Astrocyte of the spinal cord (primary cell): ENCODE measurements at regions not wholly inside any gene's neighbourhood (a gene's known extent, or its start where the extent isn't known, plus 50 kb on each side); places are given as distances from the start of the nearest gene placed in this dataset.

Source experiments
- DNase-seq: peaks from one replicate; pipeline ENCODE4 v3.0.0; 2011; ENCODE audit warnings: low read depth, low spot score
- H3K4me3 ChIP-seq: 2 replicates; pipeline ENCODE4 v1.5.1; 2011; ENCODE audit warnings: low read depth, mild to moderate bottlenecking, low read length, moderate library complexity
- in situ Hi-C: cut with HindIII; loops from 2 replicates; pipeline ENCODE4 v1.10.0; 2017; ENCODE audit warnings: low sequenced_read_pairs
- TF ChIP-seq, protein P1 (sequence below): IDR thresholded peaks from 2 replicates; pipeline ENCODE4 v1.5.1; 2012; ENCODE audit warnings: low read depth, mild to moderate bottlenecking, low read length, inconsistent platforms

DNA sequence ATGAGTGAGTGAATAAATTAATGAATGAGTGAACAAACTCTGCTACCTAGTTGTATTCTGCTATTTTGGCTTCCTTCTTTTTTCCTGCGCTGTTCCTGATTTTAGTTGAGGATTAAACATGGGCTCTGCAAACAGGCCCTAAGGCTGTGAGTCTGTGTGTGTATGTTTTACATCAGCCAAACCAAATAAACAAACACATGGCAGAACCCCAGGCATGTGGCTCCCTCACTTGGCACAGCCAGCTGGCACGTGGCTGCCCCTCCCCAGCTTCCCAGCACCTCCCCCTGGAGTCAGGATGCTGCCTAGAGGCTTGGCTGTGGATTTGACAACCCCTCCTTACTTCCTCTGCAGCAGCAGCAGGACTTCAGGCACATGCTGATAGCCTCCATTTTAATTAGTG lies 593.2 kb downstream of the INSC start:
- peak; percentile 48 for DNase-seq
- TF ChIP-seq, protein P1, sequence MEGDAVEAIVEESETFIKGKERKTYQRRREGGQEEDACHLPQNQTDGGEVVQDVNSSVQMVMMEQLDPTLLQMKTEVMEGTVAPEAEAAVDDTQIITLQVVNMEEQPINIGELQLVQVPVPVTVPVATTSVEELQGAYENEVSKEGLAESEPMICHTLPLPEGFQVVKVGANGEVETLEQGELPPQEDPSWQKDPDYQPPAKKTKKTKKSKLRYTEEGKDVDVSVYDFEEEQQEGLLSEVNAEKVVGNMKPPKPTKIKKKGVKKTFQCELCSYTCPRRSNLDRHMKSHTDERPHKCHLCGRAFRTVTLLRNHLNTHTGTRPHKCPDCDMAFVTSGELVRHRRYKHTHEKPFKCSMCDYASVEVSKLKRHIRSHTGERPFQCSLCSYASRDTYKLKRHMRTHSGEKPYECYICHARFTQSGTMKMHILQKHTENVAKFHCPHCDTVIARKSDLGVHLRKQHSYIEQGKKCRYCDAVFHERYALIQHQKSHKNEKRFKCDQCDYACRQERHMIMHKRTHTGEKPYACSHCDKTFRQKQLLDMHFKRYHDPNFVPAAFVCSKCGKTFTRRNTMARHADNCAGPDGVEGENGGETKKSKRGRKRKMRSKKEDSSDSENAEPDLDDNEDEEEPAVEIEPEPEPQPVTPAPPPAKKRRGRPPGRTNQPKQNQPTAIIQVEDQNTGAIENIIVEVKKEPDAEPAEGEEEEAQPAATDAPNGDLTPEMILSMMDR: no peak
- no peak overlapping the region for H3K4me3 ChIP-seq
- in situ Hi-C loops: no loop called here

DNA sequence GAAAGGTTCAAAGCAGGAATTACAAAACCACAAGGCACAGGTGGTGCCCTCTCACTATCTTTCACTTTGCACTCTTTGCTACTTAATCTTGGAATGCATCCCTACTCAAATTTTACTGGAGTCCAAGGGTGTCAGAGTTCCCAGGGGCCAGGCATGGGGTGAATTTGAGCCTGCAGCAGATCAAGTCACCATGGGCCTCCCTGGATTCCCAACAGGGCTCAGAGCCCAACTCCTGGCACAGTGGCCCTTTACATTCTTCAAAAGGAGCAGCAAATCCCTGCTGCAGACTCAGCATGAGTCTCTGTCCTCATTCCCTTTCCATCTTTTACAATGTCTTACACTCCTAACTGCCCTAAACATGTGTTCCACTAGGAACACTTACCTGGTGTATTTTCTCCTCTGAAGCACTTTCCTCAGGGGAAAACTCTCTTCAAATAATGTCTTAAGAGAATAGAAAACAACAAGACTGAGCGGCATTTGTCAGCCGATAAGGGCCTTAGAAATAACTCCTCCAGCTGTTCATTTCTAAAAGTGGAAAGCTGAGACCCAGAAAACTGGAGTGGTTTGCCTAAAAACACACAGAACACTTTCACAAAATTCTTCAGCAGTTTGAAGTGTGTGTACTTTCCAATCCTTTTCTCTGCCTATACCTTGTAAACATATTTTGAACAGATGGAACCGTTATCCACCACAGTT lies 596.0 kb downstream of the INSC start:
- TF ChIP-seq, protein P1: no peak
- no peak for DNase-seq
- H3K4me3 ChIP-seq: no peak overlapping the region
- in situ Hi-C loops: no loop called here

DNA sequence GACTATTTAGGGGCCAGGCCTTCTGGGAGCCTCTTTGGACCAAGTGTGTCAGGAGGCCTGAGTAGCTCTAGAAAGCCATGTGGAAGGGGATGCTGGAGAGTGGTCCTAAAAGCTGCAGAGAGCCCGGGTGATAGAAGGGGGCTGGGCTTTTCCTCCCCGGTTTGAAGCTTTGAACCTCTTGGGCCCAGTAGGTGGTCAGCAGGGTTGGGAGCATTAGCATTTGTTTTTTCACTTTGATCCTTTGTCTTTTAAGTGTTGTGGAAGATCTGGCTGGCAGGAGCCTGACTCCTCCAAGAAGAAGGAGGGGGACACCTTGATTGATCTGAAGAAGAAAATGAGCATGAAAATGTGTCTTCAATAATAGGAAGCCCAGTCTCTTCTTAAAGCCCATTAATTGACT lies 596.6 kb downstream of the INSC start:
- H3K4me3 ChIP-seq: no peak overlapping the region
- TF ChIP-seq, protein P1: no peak
- no peak for DNase-seq
- in situ Hi-C loops: no loop called here

DNA sequence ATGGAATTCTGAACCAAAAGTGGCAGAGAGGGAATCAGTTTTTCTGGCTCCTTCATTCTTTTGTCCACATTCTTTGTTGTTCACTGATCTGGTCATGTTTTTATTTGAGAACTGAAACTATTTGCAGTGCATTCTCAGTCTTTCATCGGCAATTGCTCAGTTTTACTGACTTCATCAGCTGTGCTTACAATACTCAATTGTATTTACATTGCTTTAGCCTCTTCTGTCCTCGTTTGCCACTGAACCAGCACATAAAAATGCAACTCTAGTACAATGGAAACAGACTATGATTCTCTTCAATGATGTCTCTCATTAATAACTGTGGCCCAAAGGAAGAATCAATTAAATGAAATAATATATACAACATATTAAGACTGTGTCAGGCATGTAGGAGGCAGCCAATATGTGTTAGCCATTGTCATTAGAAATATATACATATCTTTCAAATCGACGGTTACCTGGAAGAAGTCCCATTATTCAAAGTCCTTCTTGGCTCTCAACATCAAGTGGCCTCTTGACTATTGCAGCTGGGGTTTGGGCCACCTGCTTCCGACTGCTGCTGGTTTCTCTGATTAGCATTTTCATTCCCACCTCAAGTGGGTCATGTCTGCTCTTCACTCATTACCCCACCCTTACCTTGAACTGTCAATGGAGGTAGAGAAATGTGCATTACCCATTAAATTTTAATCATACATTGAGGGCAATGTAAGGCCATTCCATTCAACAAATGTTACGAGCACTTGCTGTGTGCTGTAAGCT lies 600.1 kb downstream of the INSC start:
- DNase-seq: no peak
- no peak overlapping the region for H3K4me3 ChIP-seq
- in situ Hi-C loops: no loop called here
- TF ChIP-seq, protein P1: no peak

DNA sequence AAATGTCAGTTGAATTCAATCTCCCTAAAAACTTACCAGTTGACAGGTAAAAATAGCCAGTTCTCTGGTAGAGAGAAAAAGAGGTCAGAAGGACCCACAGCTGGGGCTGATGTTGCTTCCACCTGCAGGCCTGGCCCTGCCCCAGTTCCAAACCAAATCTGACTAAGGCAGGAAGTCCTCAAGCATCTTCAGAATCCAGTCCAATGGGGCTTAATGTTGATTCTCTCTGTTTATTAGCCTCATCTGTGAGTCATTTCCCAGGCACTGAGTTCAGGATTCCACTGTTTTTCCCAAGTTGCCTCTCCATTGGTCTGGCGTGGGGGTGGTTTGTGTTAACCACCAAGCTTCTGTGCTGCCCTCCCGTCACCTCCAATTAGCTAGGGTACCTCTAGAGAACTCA lies 601.8 kb downstream of the INSC start:
- DNase-seq: peak; percentile 35
- in situ Hi-C loops: no loop called here
- TF ChIP-seq, protein P1: no peak
- no peak overlapping the region for H3K4me3 ChIP-seq

DNA sequence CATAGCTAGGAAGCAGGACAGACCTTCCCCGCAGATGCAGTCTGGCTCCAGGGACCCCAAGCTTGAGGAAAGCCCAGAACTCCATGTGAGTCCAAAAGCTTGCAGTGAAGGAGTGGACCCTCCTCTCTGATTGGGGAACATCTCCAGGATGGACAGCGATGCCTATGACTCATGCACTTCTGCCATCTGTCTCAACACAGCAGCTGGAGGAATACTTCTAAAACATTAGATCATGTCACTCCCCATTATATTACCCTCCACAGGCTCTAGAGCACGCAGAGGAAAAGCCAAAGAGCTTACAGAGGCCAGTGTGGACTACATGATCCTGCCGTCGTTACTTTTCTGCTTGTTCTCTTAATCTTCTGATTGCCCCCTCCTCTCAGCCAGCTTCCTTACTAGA lies 605.7 kb downstream of the INSC start:
- no peak overlapping the region for H3K4me3 ChIP-seq
- in situ Hi-C loops: no loop called here
- TF ChIP-seq, protein P1: no peak
- DNase-seq: no peak
